Endothelial cell (in vitro differentiated cells): ENCODE measurements at regions not wholly inside any gene's neighbourhood (a gene's known extent, or its start where the extent isn't known, plus 50 kb on each side); places are given as distances from the start of the nearest gene placed in this dataset.
"Not testable (repeated sequence)": the region's sequence is repeated elsewhere in the genome, so short reads cannot be mapped to it uniquely, and the experiment has no call there.

Experiments
- DNase-seq: peaks from one replicate; pipeline ENCODE4 v3.0.0; 2021; ENCODE audit warnings: low spot score
- H3K27ac Mint-ChIP-seq: one replicate; pipeline ENCODE4 v1.8.0; 2021; ENCODE audit warnings: mixed read lengths, inconsistent platforms; ENCODE audit not compliant: unreplicated experiment
- H3K27me3 Mint-ChIP-seq: one replicate; pipeline ENCODE4 v1.8.0; 2021; ENCODE audit warnings: mild to moderate bottlenecking, moderate library complexity, mixed read lengths, inconsistent platforms; ENCODE audit not compliant: unreplicated experiment
- H3K36me3 Mint-ChIP-seq: one replicate; pipeline ENCODE4 v1.8.0; 2021; ENCODE audit warnings: mild to moderate bottlenecking, low read depth, mixed read lengths, inconsistent platforms; ENCODE audit not compliant: unreplicated experiment
- H3K4me1 Mint-ChIP-seq: one replicate; pipeline ENCODE4 v1.8.0; 2021; ENCODE audit warnings: mild to moderate bottlenecking, mixed read lengths, inconsistent platforms; ENCODE audit not compliant: unreplicated experiment
- H3K4me3 Mint-ChIP-seq: one replicate; pipeline ENCODE4 v1.8.0; 2021; ENCODE audit warnings: mild to moderate bottlenecking, mixed read lengths, inconsistent platforms; ENCODE audit not compliant: unreplicated experiment
- H3K9me3 Mint-ChIP-seq: one replicate; pipeline ENCODE4 v1.8.0; 2021; ENCODE audit warnings: mixed read lengths, inconsistent platforms; ENCODE audit not compliant: unreplicated experiment
- TF ChIP-seq, protein P1 (sequence below): fragments of 200-600 bp; sonication (generic); IDR thresholded peaks from one replicate; pipeline ENCODE4 v1.5.0; 2021; ENCODE audit warnings: antibody characterized with exemption; ENCODE audit not compliant: unreplicated experiment

DNA sequence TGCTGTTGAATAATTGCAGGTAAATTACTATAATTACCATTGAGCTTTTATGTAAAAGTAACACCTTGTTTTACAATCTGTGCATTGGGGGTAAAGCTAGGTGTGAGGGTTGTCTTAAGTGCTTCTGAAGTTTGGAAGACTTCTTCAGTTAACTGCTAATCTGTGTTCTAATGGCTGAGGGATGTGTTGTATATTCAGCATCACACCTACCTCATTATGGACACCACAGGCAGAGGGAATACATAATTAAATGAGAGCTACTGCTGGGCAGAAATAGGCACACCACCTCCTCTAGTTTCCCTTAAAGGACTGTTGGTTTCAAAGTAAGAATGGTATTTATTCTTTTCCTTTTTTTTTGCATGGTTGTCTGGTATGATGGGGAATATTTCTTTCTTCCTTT is 502.3 kb upstream of the RGS6 start:
- no peaks in the 10 kb centered on the region for H3K4me1 Mint-ChIP-seq
- no peak for DNase-seq
- H3K27me3 Mint-ChIP-seq: no peaks in the 10 kb centered on the region
- TF ChIP-seq, protein P1, sequence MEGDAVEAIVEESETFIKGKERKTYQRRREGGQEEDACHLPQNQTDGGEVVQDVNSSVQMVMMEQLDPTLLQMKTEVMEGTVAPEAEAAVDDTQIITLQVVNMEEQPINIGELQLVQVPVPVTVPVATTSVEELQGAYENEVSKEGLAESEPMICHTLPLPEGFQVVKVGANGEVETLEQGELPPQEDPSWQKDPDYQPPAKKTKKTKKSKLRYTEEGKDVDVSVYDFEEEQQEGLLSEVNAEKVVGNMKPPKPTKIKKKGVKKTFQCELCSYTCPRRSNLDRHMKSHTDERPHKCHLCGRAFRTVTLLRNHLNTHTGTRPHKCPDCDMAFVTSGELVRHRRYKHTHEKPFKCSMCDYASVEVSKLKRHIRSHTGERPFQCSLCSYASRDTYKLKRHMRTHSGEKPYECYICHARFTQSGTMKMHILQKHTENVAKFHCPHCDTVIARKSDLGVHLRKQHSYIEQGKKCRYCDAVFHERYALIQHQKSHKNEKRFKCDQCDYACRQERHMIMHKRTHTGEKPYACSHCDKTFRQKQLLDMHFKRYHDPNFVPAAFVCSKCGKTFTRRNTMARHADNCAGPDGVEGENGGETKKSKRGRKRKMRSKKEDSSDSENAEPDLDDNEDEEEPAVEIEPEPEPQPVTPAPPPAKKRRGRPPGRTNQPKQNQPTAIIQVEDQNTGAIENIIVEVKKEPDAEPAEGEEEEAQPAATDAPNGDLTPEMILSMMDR: no peak
- no peak overlapping the region for H3K4me3 Mint-ChIP-seq
- no peak overlapping the region for H3K27ac Mint-ChIP-seq
- peaks cover 16% of the 10 kb centered on the region for H3K36me3 Mint-ChIP-seq
- H3K9me3 Mint-ChIP-seq: peaks cover 4% of the 10 kb centered on the region

DNA sequence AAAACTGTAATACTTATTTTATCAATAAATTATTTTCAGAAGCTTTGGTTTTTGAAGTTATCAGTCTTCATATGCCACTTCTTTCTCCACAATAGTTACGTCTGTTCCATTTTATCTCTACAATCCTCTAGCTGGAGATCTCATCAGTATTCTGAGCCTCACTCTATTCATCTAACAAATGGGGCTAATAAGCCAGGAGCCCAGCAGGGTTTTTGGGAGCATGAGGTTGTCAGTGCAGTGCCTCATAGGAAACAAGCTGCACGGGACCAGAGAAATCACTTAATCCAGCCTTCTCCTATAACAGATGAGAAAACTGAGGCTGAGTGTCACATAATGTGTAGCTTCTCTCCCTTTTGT is 501.9 kb upstream of the RGS6 start:
- TF ChIP-seq, protein P1: no peak
- Mint-ChIP-seq H3K9me3 (peaks cover under 1% of the 10 kb centered on the region), H3K36me3 (peaks cover 12% of the 10 kb centered on the region), H3K4me1 (no peaks in the 10 kb centered on the region), H3K4me3 (no peak overlapping the region), H3K27ac (no peak overlapping the region), H3K27me3 (no peaks in the 10 kb centered on the region)
- no peak for DNase-seq

DNA sequence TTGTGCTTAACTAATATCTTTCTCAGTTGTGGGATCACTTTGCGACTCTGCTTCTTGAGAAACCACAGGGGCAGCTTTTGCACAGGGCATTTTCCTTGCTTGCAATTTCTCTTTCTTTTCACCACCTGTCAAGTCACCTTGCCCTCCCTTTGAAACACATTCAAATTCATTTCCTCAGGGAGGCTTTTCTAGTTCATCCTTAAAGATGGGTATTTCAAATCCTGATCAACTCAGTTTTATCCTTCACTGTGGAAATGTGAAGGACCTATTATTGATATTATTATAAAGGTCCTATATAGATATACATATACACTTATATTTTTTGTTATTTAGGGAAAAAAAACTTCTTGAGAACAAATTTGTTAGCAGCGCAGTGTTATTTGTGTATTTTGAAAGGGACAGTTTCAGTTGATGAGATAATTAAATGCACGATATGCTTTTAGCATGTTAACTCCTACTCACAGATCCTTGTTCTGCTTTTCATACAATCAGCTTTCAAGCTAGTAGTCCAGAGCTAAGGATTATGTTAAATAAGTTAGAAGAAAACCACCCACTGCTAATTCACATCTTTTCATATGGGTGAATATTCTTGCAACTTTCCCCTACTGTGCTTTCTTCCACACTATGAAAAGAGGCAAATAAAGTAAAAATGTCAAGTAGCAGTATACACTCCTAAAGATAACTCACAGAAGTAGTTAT is 501.4 kb upstream of the RGS6 start:
- Mint-ChIP-seq H3K4me3 (no peak overlapping the region), H3K9me3 (no peaks in the 10 kb centered on the region), H3K4me1 (no peaks in the 10 kb centered on the region), H3K27ac (no peak overlapping the region), H3K27me3 (no peaks in the 10 kb centered on the region), H3K36me3 (peaks cover 10% of the 10 kb centered on the region)
- TF ChIP-seq, protein P1: no peak
- DNase-seq: no peak

DNA sequence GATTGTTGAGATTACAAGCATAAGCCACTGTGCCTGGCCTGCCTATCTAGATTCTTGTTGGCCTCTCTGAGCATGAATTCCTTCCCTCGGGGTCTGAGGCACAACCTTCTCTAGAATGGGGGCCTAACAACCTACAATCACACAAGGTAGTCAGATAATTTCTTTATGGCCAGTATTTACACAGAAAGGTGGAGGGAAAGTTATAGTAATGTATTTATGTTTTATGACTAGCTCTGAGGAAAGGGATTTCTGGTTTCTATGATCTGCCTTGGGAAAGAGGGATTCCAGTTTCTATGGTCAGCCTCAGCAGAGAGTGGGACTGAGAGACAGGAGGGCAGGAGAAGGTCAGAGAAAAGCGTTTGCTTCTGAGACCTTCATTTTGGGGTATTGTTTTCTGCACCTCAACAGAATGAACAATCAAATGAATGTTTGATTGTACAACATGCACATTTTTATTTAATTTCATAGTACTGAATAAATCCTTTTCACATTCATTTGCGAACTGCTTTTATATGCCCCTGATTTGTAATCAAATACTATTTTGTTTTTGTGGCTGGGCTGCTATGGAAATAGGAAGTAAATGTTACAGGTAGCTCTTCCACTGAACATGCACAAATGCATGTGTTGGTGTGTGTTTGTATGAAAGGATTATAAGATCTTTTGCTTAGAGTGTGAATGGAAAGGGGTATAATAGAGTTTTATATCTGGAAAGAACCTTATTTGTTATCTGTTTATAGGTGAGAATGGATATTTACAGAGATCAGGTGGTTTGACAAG is 499.7 kb upstream of the RGS6 start:
- H3K9me3 Mint-ChIP-seq: no peaks in the 10 kb centered on the region
- peaks cover 2% of the 10 kb centered on the region for H3K36me3 Mint-ChIP-seq
- TF ChIP-seq, protein P1: no peak
- DNase-seq: no peak
- no peak overlapping the region for H3K27ac Mint-ChIP-seq
- H3K4me3 Mint-ChIP-seq: no peak overlapping the region
- H3K4me1 Mint-ChIP-seq: no peaks in the 10 kb centered on the region
- H3K27me3 Mint-ChIP-seq: no peaks in the 10 kb centered on the region

DNA sequence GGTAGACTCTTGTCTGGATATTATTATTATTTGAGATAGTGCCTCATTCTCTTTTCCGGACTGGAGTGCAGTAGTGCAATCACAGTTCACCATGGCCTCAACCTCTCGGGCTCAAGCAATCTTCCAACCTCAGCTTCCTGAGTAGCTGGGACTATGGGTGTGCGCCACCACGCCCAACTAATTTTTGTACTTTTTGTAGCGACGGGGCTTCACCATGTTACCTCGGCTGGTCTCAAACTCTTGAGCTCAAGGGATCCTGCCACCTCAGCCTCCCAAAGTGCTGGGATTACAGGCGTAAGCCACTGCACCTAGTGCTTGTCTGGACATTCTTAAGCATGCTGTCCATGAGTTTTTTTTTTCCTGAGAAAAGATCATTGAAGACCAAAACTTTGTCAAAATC is 498.9 kb upstream of the RGS6 start:
- no peaks in the 10 kb centered on the region for H3K27me3 Mint-ChIP-seq
- H3K36me3 Mint-ChIP-seq: no peaks in the 10 kb centered on the region
- TF ChIP-seq, protein P1: no peak
- no peak overlapping the region for H3K27ac Mint-ChIP-seq
- H3K9me3 Mint-ChIP-seq: no peaks in the 10 kb centered on the region
- DNase-seq: no peak
- no peak overlapping the region for H3K4me3 Mint-ChIP-seq
- H3K4me1 Mint-ChIP-seq: peaks cover 4% of the 10 kb centered on the region

DNA sequence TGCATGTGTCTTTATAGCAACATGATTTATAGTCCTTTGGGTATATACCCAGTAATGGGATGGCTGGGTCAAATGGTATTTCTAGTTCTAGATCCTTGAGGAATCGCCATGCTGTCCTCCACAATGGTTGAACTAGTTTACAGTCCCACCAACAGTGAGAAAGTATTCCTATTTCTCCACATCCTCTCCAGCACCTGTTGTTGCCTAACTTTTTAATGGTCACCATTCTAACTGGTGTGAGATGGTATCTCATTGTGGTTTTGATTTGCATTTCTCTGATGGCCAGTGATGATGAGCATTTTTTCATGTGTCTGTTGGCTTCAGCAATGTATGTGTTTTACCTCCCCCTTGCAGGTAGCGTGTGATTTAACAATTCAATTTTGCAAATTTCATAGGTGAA is 496.6 kb upstream of the RGS6 start:
- not testable (repeated sequence) for H3K4me1 Mint-ChIP-seq, DNase-seq, H3K27me3 Mint-ChIP-seq, H3K27ac Mint-ChIP-seq, H3K4me3 Mint-ChIP-seq, H3K36me3 Mint-ChIP-seq, H3K9me3 Mint-ChIP-seq
